Testis (tissue), 2 donors: ENCODE measurements at regions not wholly inside any gene's neighbourhood (a gene's known extent, or its start where the extent isn't known, plus 50 kb on each side); places are given as distances from the start of the nearest gene placed in this dataset.
"Not testable (repeated sequence)": the region's sequence is repeated elsewhere in the genome, so short reads cannot be mapped to it uniquely, and the experiment has no call there.

ENCODE experiments used
- POLR2A ChIP-seq: fragments of 450-650 bp; IDR thresholded peaks from one replicate; pipeline ENCODE4 v1.6.1; 2017; ENCODE audit warnings: antibody characterized with exemption, mild to moderate bottlenecking, moderate library complexity
- TF ChIP-seq, protein P1 (sequence below), 3 experiments: fragments of 450-650 bp in 2 of 3; fragments of 200-600 bp in 1 of 3; sonication (generic) in 1 of 3; IDR thresholded peaks; one replicate each; pipeline ENCODE4 v1.5.1; 2016 to 2019; ENCODE audit warnings: antibody characterized with exemption in 3 of 3, mild to moderate bottlenecking in 2 of 3, moderate library complexity in 1 of 3

DNA sequence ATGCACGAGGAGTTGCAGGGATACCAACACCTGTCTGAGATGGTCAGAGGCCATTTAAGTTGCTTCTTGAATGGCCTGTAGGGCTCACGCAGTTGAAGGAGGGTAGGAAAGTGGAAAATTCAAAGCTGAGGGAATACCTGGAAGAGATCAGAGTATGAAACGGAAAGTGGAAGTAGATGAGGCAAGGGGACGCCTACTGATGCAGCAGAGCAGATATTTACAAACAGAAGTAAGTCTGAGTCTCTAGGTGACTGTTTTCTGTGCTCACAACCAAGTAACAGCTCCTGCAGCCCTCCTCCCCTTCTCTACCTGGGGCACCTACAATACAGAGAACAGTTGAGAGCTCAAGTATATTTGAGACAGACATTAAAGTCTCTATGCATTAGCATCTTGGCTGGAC, 57.5 kb upstream of the CCN1 start:
- TF ChIP-seq POLR2A: not testable (repeated sequence)
- TF ChIP-seq, protein P1, sequence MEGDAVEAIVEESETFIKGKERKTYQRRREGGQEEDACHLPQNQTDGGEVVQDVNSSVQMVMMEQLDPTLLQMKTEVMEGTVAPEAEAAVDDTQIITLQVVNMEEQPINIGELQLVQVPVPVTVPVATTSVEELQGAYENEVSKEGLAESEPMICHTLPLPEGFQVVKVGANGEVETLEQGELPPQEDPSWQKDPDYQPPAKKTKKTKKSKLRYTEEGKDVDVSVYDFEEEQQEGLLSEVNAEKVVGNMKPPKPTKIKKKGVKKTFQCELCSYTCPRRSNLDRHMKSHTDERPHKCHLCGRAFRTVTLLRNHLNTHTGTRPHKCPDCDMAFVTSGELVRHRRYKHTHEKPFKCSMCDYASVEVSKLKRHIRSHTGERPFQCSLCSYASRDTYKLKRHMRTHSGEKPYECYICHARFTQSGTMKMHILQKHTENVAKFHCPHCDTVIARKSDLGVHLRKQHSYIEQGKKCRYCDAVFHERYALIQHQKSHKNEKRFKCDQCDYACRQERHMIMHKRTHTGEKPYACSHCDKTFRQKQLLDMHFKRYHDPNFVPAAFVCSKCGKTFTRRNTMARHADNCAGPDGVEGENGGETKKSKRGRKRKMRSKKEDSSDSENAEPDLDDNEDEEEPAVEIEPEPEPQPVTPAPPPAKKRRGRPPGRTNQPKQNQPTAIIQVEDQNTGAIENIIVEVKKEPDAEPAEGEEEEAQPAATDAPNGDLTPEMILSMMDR (IDR thresholded peaks at IDR 0.05): not testable (repeated sequence)
